Caco-2 (cell line): ENCODE measurements at regions not wholly inside any gene's neighbourhood (a gene's known extent, or its start where the extent isn't known, plus 50 kb on each side); places are given as distances from the start of the nearest gene placed in this dataset.

Source experiments
- BruUV-seq: library from RNA; stranded (reverse); fragments of 400-500 nt; replicated peaks from 2 replicates; lab custom pipeline; 2021; lab: Mats Ljungman, UMichigan
- CTCF ChIA-PET: fragments of 300-600 bp; sonication (Branson Sonifier 250); formaldehyde crosslinking; loops from one replicate; lab custom pipeline; 2022; ENCODE audit warnings: antibody characterized with exemption; lab: Charles Lee
- POLR2A ChIA-PET: fragments of 300-600 bp; sonication (Branson Sonifier 250); formaldehyde crosslinking; loops from one replicate; lab custom pipeline; 2022; ENCODE audit warnings: antibody characterized with exemption; lab: Charles Lee
- DNase-seq, 2 experiments: peaks; one replicate each; pipeline versions ENCODE4 v3.0.0 to v3.0.0-alpha.2; 2020 to 2022
- H3K27me3 ChIP-seq: replicated peaks from 2 replicates; pipeline ENCODE4 v1.6.0; 2011; ENCODE audit warnings: low read length; ENCODE audit not compliant: control insufficient read depth, insufficient read depth
- H3K36me3 ChIP-seq: 2 replicates; pipeline ENCODE4 v1.5.1; 2011; ENCODE audit warnings: low read length; ENCODE audit not compliant: control insufficient read depth, insufficient read depth
- H3K4me1 ChIP-seq: fragments of 250-450 bp; sonication (Bioruptor Pico); 2 replicates; pipeline ENCODE4 v1.5.1; 2020; ENCODE audit warnings: mild to moderate bottlenecking
- H3K4me3 ChIP-seq: 2 replicates; pipeline ENCODE4 v1.5.1; 2011; ENCODE audit warnings: low read depth, mild to moderate bottlenecking, control low read depth, low read length
- H3K9me3 ChIP-seq: fragments of 250-450 bp; sonication (Bioruptor Pico); 2 replicates; pipeline ENCODE4 v1.5.1; 2020; ENCODE audit warnings: mild to moderate bottlenecking, moderate library complexity
- H3K27ac Mint-ChIP-seq: one replicate; pipeline ENCODE4 v1.8.0; 2022; ENCODE audit warnings: mixed read lengths; ENCODE audit not compliant: unreplicated experiment
- H3K27me3 Mint-ChIP-seq: one replicate; pipeline ENCODE4 v1.8.0; 2022; ENCODE audit warnings: mixed read lengths; ENCODE audit not compliant: insufficient read depth, unreplicated experiment
- H3K36me3 Mint-ChIP-seq: one replicate; pipeline ENCODE4 v1.8.0; 2022; ENCODE audit warnings: mild to moderate bottlenecking, mixed read lengths; ENCODE audit not compliant: insufficient read depth, unreplicated experiment
- H3K4me1 Mint-ChIP-seq: one replicate; pipeline ENCODE4 v1.8.0; 2022; ENCODE audit warnings: low read depth, mixed read lengths; ENCODE audit not compliant: unreplicated experiment
- H3K4me3 Mint-ChIP-seq: one replicate; pipeline ENCODE4 v1.8.0; 2022; ENCODE audit warnings: mild to moderate bottlenecking, moderate library complexity, mixed read lengths; ENCODE audit not compliant: unreplicated experiment
- H3K9me3 Mint-ChIP-seq: one replicate; pipeline ENCODE4 v1.8.0; 2022; ENCODE audit warnings: mixed read lengths; ENCODE audit not compliant: unreplicated experiment
- intact Hi-C: fragments of 100-400 bp; cut with micrococcal nuclease; formaldehyde crosslinking; loops from one replicate; pipeline ENCODE4 v1.10.0; 2022; ENCODE audit not compliant: unreplicated experiment
- TF ChIP-seq, protein P1 (sequence below), 2 experiments: fragments of 200-600 bp in 1 of 2; IDR thresholded peaks; 1 replicate in 1 of 2; 2 replicates in 1 of 2; pipeline versions ENCODE4 v1.5.1 to v1.8.0; 2011 to 2022; ENCODE audit warnings: antibody characterized with exemption in 1 of 2, control low read depth in 1 of 2, inconsistent platforms in 1 of 2, low read depth in 1 of 2, low read length in 1 of 2, mild to moderate bottlenecking in 1 of 2, moderate library complexity in 1 of 2; ENCODE audit not compliant: insufficient read depth in 1 of 2, severe bottlenecking in 1 of 2, unreplicated experiment in 1 of 2

DNA sequence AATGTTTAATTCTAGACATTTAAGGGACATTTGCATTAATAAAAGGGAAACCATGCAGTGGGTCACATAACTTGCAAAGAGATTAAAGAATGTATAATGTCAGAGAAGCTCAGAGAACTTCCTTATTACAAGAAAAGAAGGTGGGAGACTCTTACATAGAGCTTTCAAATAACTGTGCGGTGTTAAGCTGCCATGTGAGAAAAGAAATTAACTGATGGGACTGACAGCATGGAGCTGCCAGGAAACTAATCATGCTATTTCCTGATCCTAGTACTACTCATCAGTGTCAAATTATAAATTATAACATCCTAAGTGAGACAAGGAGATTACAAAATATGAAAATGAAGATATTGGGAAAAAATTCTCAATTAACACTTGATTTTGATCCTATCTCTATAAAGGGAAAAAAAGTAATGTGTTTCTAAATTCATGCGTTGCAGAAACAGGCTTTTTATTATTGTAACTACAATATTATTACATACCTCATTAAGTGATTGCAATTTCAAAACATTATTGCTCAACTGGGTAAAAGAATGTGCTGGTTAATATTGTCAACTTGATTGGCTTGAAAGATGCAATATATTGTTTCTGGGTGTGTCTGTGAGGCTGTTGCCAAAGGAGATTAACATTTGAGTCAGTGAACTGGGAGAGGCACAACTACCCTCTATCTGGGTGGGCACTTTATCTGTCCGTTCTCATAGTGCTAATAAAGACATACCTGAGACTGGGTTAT, 609.5 kb upstream of the NUDT12 start:
- Histone ChIP-seq H3K4me1 (no peaks in the 10 kb centered on the region), H3K27me3 (no peaks in the 10 kb centered on the region), H3K36me3 (no peaks in the 10 kb centered on the region), H3K9me3 (no peaks in the 10 kb centered on the region), H3K4me3 (no peak overlapping the region)
- intact Hi-C loops = no loop called here
- Mint-ChIP-seq H3K27me3 (no peaks in the 10 kb centered on the region), H3K4me3 (no peak overlapping the region), H3K4me1 (no peaks in the 10 kb centered on the region), H3K36me3 (no peaks in the 10 kb centered on the region), H3K27ac (no peak overlapping the region), H3K9me3 (peaks cover 4% of the 10 kb centered on the region)
- no TSS peak for BruUV-seq
- POLR2A ChIA-PET = no interaction called here
- TF ChIP-seq, protein P1, sequence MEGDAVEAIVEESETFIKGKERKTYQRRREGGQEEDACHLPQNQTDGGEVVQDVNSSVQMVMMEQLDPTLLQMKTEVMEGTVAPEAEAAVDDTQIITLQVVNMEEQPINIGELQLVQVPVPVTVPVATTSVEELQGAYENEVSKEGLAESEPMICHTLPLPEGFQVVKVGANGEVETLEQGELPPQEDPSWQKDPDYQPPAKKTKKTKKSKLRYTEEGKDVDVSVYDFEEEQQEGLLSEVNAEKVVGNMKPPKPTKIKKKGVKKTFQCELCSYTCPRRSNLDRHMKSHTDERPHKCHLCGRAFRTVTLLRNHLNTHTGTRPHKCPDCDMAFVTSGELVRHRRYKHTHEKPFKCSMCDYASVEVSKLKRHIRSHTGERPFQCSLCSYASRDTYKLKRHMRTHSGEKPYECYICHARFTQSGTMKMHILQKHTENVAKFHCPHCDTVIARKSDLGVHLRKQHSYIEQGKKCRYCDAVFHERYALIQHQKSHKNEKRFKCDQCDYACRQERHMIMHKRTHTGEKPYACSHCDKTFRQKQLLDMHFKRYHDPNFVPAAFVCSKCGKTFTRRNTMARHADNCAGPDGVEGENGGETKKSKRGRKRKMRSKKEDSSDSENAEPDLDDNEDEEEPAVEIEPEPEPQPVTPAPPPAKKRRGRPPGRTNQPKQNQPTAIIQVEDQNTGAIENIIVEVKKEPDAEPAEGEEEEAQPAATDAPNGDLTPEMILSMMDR (IDR thresholded peaks at IDR 0.05; ENCODE audit: insufficient read depth in 1 of 2, low read depth in 1 of 2, low read length in 1 of 2, severe bottlenecking in 1 of 2, unreplicated experiment in 1 of 2) = no peak
- DNase-seq = no peak
- CTCF ChIA-PET = no interaction called here

DNA sequence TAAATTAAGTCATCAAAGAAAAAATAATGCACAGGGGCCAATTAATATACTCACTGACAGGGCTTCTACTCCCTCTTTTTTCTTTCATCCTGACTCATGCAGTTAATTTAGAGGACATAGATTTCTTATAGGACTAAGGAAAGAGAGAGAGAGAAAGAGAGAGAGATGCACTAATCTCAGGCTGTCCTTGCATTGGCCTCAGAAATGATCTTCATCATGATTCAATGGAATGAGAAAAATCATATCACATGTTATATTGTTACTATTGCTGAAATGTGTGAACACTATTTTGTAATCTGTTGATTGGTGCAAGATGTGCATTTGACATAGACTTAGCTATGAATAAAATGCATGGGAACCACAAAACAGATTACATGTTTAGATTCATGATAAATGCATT, 608.3 kb upstream of the NUDT12 start:
- intact Hi-C loops = no loop called here
- H3K36me3 Mint-ChIP-seq = no peaks in the 10 kb centered on the region

DNA sequence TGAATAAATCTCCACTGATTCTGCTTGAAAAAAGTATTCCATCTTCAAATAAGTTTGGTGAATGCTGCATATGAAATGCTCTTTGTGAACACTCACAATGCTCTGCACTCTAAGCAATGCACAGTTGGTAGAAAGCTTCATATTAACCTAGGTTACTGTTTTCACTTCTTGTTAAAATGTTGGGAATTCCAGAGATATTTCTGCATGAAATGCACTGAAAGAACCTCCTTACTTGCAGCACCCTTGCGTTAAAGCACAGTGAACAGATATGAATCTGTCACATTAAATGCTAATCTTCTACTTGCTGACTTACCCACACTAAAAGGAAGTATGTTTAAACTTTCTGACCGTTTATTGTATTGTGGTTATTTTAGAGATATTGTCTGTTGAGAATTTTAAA, 584.1 kb upstream of the NUDT12 start:
- no peak overlapping the region for H3K27ac Mint-ChIP-seq
- no peaks in the 10 kb centered on the region for H3K4me1 Mint-ChIP-seq
- H3K4me3 Mint-ChIP-seq = no peak overlapping the region
- ChIA-PET CTCF (no interaction called here), POLR2A (no interaction called here)
- H3K9me3 ChIP-seq = no peaks in the 10 kb centered on the region
- DNase-seq = no peak
- H3K36me3 ChIP-seq = no peaks in the 10 kb centered on the region
- no TSS peak for BruUV-seq
- intact Hi-C loops = no loop called here
- H3K27me3 Mint-ChIP-seq = no peaks in the 10 kb centered on the region
- H3K4me1 ChIP-seq = no peaks in the 10 kb centered on the region
- no peaks in the 10 kb centered on the region for H3K27me3 ChIP-seq
- TF ChIP-seq, protein P1 (IDR thresholded peaks at IDR 0.05; ENCODE audit: insufficient read depth in 1 of 2, low read depth in 1 of 2, low read length in 1 of 2, severe bottlenecking in 1 of 2, unreplicated experiment in 1 of 2) = no peak
- H3K36me3 Mint-ChIP-seq = no peaks in the 10 kb centered on the region
- no peak overlapping the region for H3K4me3 ChIP-seq
- H3K9me3 Mint-ChIP-seq = no peaks in the 10 kb centered on the region

More for the DNA sequence above, 608.3 kb upstream of the NUDT12 start:
- Histone ChIP-seq H3K9me3 (no peaks in the 10 kb centered on the region), H3K27me3 (no peaks in the 10 kb centered on the region), H3K4me1 (no peaks in the 10 kb centered on the region), H3K4me3 (no peak overlapping the region), H3K36me3 (no peaks in the 10 kb centered on the region)
- no peaks in the 10 kb centered on the region for H3K4me1 Mint-ChIP-seq
- H3K9me3 Mint-ChIP-seq = no peaks in the 10 kb centered on the region
- DNase-seq = no peak
- TF ChIP-seq, protein P1 (IDR thresholded peaks at IDR 0.05; ENCODE audit: insufficient read depth in 1 of 2, low read depth in 1 of 2, low read length in 1 of 2, severe bottlenecking in 1 of 2, unreplicated experiment in 1 of 2) = no peak
- POLR2A ChIA-PET = no interaction called here
- CTCF ChIA-PET = no interaction called here
- H3K4me3 Mint-ChIP-seq = no peak overlapping the region
- no peak overlapping the region for H3K27ac Mint-ChIP-seq
- no peaks in the 10 kb centered on the region for H3K27me3 Mint-ChIP-seq
- no TSS peak for BruUV-seq
